Lower lobe of right lung (tissue), 2 donors: ENCODE measurements at regions not wholly inside any gene's neighbourhood (a gene's known extent, or its start where the extent isn't known, plus 50 kb on each side); places are given as distances from the start of the nearest gene placed in this dataset.

Source experiments
- ATAC-seq, 2 donors: fragments of 200-7000 bp; cut with Tn5 transposase; one replicate each; pipeline ENCODE4 v1.9.1; 2020 to 2022; ENCODE audit warnings: mild to moderate bottlenecking in 2 of 2, moderate library complexity in 2 of 2
- DNase-seq: peaks from one replicate; pipeline ENCODE4 v3.0.0-alpha.2; 2020
- H3K27ac ChIP-seq: fragments of 200-600 bp; one replicate; pipeline ENCODE4 v1.8.0; 2022
- H3K27me3 ChIP-seq: fragments of 200-600 bp; one replicate; pipeline ENCODE4 v1.8.0; 2022; ENCODE audit warnings: low read depth
- H3K36me3 ChIP-seq: fragments of 200-600 bp; one replicate; pipeline ENCODE4 v1.8.0; 2022; ENCODE audit warnings: mild to moderate bottlenecking
- H3K4me1 ChIP-seq: fragments of 200-600 bp; one replicate; pipeline ENCODE4 v1.8.0; 2022
- H3K4me3 ChIP-seq: fragments of 200-600 bp; one replicate; pipeline ENCODE4 v1.8.0; 2022; ENCODE audit warnings: mild to moderate bottlenecking
- H3K9me3 ChIP-seq: fragments of 200-600 bp; one replicate; pipeline ENCODE4 v1.8.0; 2022
- intact Hi-C: fragments of 100-400 bp; cut with DNase I; formaldehyde crosslinking; loops from one replicate; pipeline ENCODE4 v1.11.0; 2022
- TF ChIP-seq, protein P1 (sequence below): fragments of 200-600 bp; IDR thresholded peaks from one replicate; pipeline ENCODE4 v1.8.0; 2022; ENCODE audit warnings: antibody characterized with exemption, mild to moderate bottlenecking
- donor health status: DM: no; HTN: yes; CAD: no; lungs with severe emphysema.

- Histone ChIP-seq H3K9me3 (no peaks in the 10 kb centered on the region), H3K4me1 (no peaks in the 10 kb centered on the region), H3K36me3 (no peaks in the 10 kb centered on the region), H3K27me3 (no peaks in the 10 kb centered on the region), H3K4me3 (no peak overlapping the region), H3K27ac (no peak overlapping the region)
- DNase-seq (no peak), ATAC-seq (no peak)
- intact Hi-C loops: no loop called here
- TF ChIP-seq, protein P1, sequence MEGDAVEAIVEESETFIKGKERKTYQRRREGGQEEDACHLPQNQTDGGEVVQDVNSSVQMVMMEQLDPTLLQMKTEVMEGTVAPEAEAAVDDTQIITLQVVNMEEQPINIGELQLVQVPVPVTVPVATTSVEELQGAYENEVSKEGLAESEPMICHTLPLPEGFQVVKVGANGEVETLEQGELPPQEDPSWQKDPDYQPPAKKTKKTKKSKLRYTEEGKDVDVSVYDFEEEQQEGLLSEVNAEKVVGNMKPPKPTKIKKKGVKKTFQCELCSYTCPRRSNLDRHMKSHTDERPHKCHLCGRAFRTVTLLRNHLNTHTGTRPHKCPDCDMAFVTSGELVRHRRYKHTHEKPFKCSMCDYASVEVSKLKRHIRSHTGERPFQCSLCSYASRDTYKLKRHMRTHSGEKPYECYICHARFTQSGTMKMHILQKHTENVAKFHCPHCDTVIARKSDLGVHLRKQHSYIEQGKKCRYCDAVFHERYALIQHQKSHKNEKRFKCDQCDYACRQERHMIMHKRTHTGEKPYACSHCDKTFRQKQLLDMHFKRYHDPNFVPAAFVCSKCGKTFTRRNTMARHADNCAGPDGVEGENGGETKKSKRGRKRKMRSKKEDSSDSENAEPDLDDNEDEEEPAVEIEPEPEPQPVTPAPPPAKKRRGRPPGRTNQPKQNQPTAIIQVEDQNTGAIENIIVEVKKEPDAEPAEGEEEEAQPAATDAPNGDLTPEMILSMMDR: no peak
These were observed 1360.5 kb upstream of the ADGRL4 start for GRCh38 chr1:80367058-80367457.

- H3K4me1 ChIP-seq: no peaks in the 10 kb centered on the region
- no peak overlapping the region for H3K4me3 ChIP-seq
- DNase-seq: no peak
- TF ChIP-seq, protein P1: no peak
- H3K27me3 ChIP-seq: no peaks in the 10 kb centered on the region
- intact Hi-C loops: no loop called here
- H3K36me3 ChIP-seq: no peaks in the 10 kb centered on the region
- no peak overlapping the region for H3K27ac ChIP-seq
- no peaks in the 10 kb centered on the region for H3K9me3 ChIP-seq
- ATAC-seq: no peak
These were observed 1359.0 kb upstream of the ADGRL4 start for GRCh38 chr1:80365359-80366021.

- ATAC-seq (no peak), DNase-seq (no peak)
- intact Hi-C loops: no loop called here
- H3K27ac ChIP-seq: no peak overlapping the region
- H3K36me3 ChIP-seq: no peaks in the 10 kb centered on the region
- no peaks in the 10 kb centered on the region for H3K9me3 ChIP-seq
- TF ChIP-seq, protein P1: no peak
- H3K27me3 ChIP-seq: no peaks in the 10 kb centered on the region
- H3K4me1 ChIP-seq: no peaks in the 10 kb centered on the region
- H3K4me3 ChIP-seq: no peak overlapping the region
These were observed 1357.4 kb upstream of the ADGRL4 start for GRCh38 chr1:80363689-80364475.

DNA sequence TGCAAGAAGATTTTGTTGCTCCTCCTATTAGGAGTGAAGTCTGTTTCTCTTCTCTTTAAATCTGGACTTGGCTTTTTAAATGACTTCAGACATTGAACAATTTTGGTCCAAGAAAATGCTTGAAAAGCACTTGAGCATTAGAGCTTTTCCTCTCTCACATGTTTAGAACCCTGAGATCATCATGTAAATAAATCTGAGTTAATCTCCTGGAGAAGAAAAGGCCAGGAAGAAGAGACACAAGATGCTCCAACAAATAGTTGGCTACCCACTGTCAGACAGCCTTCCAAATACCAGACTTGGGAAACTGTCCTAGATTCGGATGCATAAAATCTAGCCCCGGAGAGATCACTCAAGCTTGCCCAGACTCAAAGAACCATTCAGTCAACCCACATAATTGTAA, 1353.1 kb upstream of the ADGRL4 start:
- ATAC-seq: no peak
- intact Hi-C loops: no loop called here
- Histone ChIP-seq H3K4me3 (no peak overlapping the region), H3K27ac (no peak overlapping the region), H3K4me1 (no peaks in the 10 kb centered on the region), H3K9me3 (no peaks in the 10 kb centered on the region), H3K27me3 (no peaks in the 10 kb centered on the region), H3K36me3 (no peaks in the 10 kb centered on the region)
- DNase-seq: no peak
- TF ChIP-seq, protein P1: no peak

DNA sequence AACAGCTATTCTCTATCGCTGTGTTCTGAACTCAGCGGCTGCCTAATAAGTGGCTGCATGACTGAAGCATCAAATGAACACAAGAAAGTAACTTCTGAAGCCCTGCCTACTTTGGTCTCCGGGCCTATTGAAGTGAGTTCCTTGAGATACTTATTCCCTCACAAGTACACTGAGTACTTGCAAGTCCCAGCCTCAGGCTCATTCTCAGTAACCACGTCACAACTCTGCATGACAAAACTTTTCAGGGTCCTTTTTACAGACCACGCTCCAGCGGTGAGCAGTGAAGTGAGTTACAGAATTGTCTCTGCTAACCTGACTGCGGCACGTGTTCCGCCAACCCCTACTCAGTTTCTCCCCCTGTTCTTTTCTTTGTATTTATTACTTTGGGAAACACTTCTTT, 1342.7 kb upstream of the ADGRL4 start:
- Histone ChIP-seq H3K27me3 (no peaks in the 10 kb centered on the region), H3K9me3 (no peaks in the 10 kb centered on the region), H3K27ac (no peak overlapping the region), H3K36me3 (no peaks in the 10 kb centered on the region), H3K4me3 (no peak overlapping the region), H3K4me1 (no peaks in the 10 kb centered on the region)
- no peak for ATAC-seq
- intact Hi-C loops: no loop called here
- TF ChIP-seq, protein P1: no peak
- no peak for DNase-seq
